DOHH2 (cell line): ENCODE measurements at regions not wholly inside any gene's neighbourhood (a gene's known extent, or its start where the extent isn't known, plus 50 kb on each side); places are given as distances from the start of the nearest gene placed in this dataset.

ENCODE experiments used
- CTCF ChIP-seq: fragments of 200-600 bp; sonication (generic); IDR thresholded peaks from one replicate; pipeline ENCODE4 v1.5.1; 2014; ENCODE audit warnings: antibody characterized with exemption, mild to moderate bottlenecking, low read depth, low read length; ENCODE audit not compliant: poor library complexity, severe bottlenecking
- EZH2phosphoT487 ChIP-seq: fragments of 200-600 bp; sonication (generic); IDR thresholded peaks from 2 replicates; pipeline ENCODE4 v1.6.1; 2017; ENCODE audit warnings: borderline replicate concordance, mild to moderate bottlenecking, antibody characterized with exemption, low read length, moderate library complexity, mixed read lengths

GRCh38 chr5:89728750-89729149, 680.8 kb downstream of the CETN3 start:
- TF ChIP-seq CTCF = no peak
- TF ChIP-seq EZH2phosphoT487 = no peak
